Activated CD8-positive, alpha-beta T cell treated with anti-CD3 and anti-CD28 coated beads, Interleukin-2, amount 10 ng/mL, durations not matched to agents 7 days and 5 days (primary cell): ENCODE measurements at regions not wholly inside any gene's neighbourhood (a gene's known extent, or its start where the extent isn't known, plus 50 kb on each side); places are given as distances from the start of the nearest gene placed in this dataset.

ENCODE experiments used
- ATAC-seq: fragments of 150-1000 bp; cut with Tn5 transposase; one replicate; pipeline ENCODE4 v1.10.0; 2021; ENCODE audit warnings: moderate library complexity
- CTCF ChIA-PET: fragments of 350-600 bp; sonication (Branson Sonifier 250); formaldehyde crosslinking; loops from one replicate; lab custom pipeline; 2021; ENCODE audit warnings: antibody characterized with exemption; lab: Charles Lee
- POLR2A ChIA-PET: fragments of 350-600 bp; sonication (Branson Sonifier 250); formaldehyde crosslinking; loops from one replicate; lab custom pipeline; 2021; ENCODE audit warnings: antibody characterized with exemption; lab: Charles Lee
- DNase-seq: peaks from one replicate; pipeline ENCODE4 v3.0.0-alpha.2; 2020
- H3K27ac Mint-ChIP-seq: one replicate; pipeline ENCODE4 v1.8.0; 2021; ENCODE audit warnings: mild to moderate bottlenecking, mixed read lengths
- H3K27me3 Mint-ChIP-seq: one replicate; pipeline ENCODE4 v1.8.0; 2021; ENCODE audit warnings: low read depth, mixed read lengths
- H3K36me3 Mint-ChIP-seq: one replicate; pipeline ENCODE4 v1.8.0; 2021; ENCODE audit warnings: low read depth, mixed read lengths
- H3K4me1 Mint-ChIP-seq: one replicate; pipeline ENCODE4 v1.8.0; 2021; ENCODE audit warnings: low read depth, mixed read lengths
- H3K4me3 Mint-ChIP-seq: one replicate; pipeline ENCODE4 v1.8.0; 2021; ENCODE audit warnings: mild to moderate bottlenecking, mixed read lengths
- H3K9me3 Mint-ChIP-seq: one replicate; pipeline ENCODE4 v1.8.0; 2022; ENCODE audit warnings: mixed read lengths; ENCODE audit not compliant: insufficient read depth

GRCh38 chr5:113869611-113870010 lies 356.1 kb downstream of the YTHDC2 start:
- ChIA-PET CTCF (no interaction called here), POLR2A (no interaction called here)
- Mint-ChIP-seq H3K27me3 (no peaks in the 10 kb centered on the region), H3K9me3 (no peaks in the 10 kb centered on the region), H3K36me3 (no peaks in the 10 kb centered on the region), H3K4me1 (no peaks in the 10 kb centered on the region), H3K4me3 (no peak overlapping the region), H3K27ac (no peak overlapping the region)
- DNase-seq, result no peak
- no peak for ATAC-seq

- H3K36me3 Mint-ChIP-seq, result no peaks in the 10 kb centered on the region
- ATAC-seq, result no peak
Observed at GRCh38 chr5:113871972-113872371, 358.5 kb downstream of the YTHDC2 start.

GRCh38 chr5:113875096-113875495 lies 361.6 kb downstream of the YTHDC2 start:
- DNase-seq, result no peak
- POLR2A ChIA-PET, result no interaction called here
- CTCF ChIA-PET, result no interaction called here
- ATAC-seq, result no peak
- no peaks in the 10 kb centered on the region for H3K9me3 Mint-ChIP-seq
- H3K4me3 Mint-ChIP-seq, result no peak overlapping the region
- H3K36me3 Mint-ChIP-seq, result no peaks in the 10 kb centered on the region
- H3K27ac Mint-ChIP-seq, result no peak overlapping the region
- no peaks in the 10 kb centered on the region for H3K4me1 Mint-ChIP-seq
- no peaks in the 10 kb centered on the region for H3K27me3 Mint-ChIP-seq

More at GRCh38 chr5:113871972-113872371, 358.5 kb downstream of the YTHDC2 start:
- DNase-seq, result no peak
- Mint-ChIP-seq H3K9me3 (no peaks in the 10 kb centered on the region), H3K4me1 (no peaks in the 10 kb centered on the region), H3K27me3 (no peaks in the 10 kb centered on the region), H3K27ac (no peak overlapping the region), H3K4me3 (no peak overlapping the region)
- ChIA-PET POLR2A (no interaction called here), CTCF (no interaction called here)

- Mint-ChIP-seq H3K27me3 (no peaks in the 10 kb centered on the region), H3K36me3 (no peaks in the 10 kb centered on the region), H3K27ac (no peak overlapping the region), H3K9me3 (no peaks in the 10 kb centered on the region), H3K4me1 (no peaks in the 10 kb centered on the region), H3K4me3 (no peak overlapping the region)
- POLR2A ChIA-PET, result no interaction called here
- CTCF ChIA-PET, result no interaction called here
- ATAC-seq (no peak), DNase-seq (no peak)
Observed at GRCh38 chr5:113891491-113891890, 378.0 kb downstream of the YTHDC2 start.

DNA sequence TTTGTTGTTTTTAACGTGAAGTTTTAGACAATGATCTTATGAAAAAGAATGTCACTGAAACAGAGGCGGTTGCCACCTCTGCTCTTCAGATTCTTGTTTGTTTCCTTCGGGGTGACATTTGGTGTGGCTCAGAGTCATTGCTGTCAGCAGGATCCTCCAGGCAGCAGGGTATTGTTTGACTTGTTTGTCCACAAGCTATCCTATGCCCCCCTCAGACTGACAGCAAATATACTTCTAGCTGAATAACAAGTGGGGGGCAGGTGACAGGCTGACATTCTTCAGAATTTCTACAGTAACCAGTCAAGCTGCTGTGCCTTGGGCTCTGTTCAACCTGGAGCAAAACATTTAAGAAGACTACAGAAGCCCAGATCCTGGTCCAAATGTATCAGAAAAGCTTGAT lies 383.3 kb downstream of the YTHDC2 start:
- no peak overlapping the region for H3K4me3 Mint-ChIP-seq
- DNase-seq, result no peak
- POLR2A ChIA-PET, result no interaction called here
- H3K4me1 Mint-ChIP-seq, result no peaks in the 10 kb centered on the region
- CTCF ChIA-PET, result no interaction called here
- no peaks in the 10 kb centered on the region for H3K9me3 Mint-ChIP-seq
- H3K27ac Mint-ChIP-seq, result no peak overlapping the region
- no peaks in the 10 kb centered on the region for H3K36me3 Mint-ChIP-seq
- H3K27me3 Mint-ChIP-seq, result no peaks in the 10 kb centered on the region
- no peak for ATAC-seq

- Mint-ChIP-seq H3K27ac (no peak overlapping the region), H3K36me3 (no peaks in the 10 kb centered on the region), H3K27me3 (no peaks in the 10 kb centered on the region), H3K9me3 (no peaks in the 10 kb centered on the region), H3K4me3 (no peak overlapping the region), H3K4me1 (no peaks in the 10 kb centered on the region)
- ATAC-seq, result no peak
- no peak for DNase-seq
- CTCF ChIA-PET, result no interaction called here
- POLR2A ChIA-PET, result no interaction called here
Observed at GRCh38 chr5:113897748-113898147, 384.3 kb downstream of the YTHDC2 start.

DNA sequence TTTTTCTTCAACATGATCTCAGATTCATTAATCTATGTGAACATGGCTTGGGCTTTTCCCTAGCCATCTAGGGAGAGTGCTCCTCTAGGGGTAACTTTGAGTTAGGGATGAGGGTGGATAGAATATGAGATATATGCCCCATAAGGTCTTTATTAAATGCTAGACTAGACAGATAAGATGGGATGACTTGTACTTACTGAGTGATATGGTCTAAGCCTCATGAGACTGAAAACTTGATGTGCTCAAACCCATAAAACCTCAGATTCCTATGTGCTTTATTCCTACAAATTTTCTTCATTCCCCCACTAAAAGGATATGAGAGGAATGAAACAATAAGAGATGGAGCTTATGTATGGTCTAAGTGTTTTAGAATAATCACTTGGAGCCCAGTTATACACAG lies 386.6 kb downstream of the YTHDC2 start:
- ChIA-PET CTCF (no interaction called here), POLR2A (no interaction called here)
- no peaks in the 10 kb centered on the region for H3K27me3 Mint-ChIP-seq
- no peak overlapping the region for H3K4me3 Mint-ChIP-seq
- ATAC-seq, result no peak
- no peak for DNase-seq
- no peak overlapping the region for H3K27ac Mint-ChIP-seq
- no peaks in the 10 kb centered on the region for H3K4me1 Mint-ChIP-seq
- no peaks in the 10 kb centered on the region for H3K9me3 Mint-ChIP-seq
- H3K36me3 Mint-ChIP-seq, result no peaks in the 10 kb centered on the region

GRCh38 chr5:113900816-113901215 lies 387.3 kb downstream of the YTHDC2 start:
- DNase-seq (no peak), ATAC-seq (no peak)
- ChIA-PET CTCF (no interaction called here), POLR2A (no interaction called here)
- no peak overlapping the region for H3K4me3 Mint-ChIP-seq
- H3K4me1 Mint-ChIP-seq, result no peaks in the 10 kb centered on the region
- no peaks in the 10 kb centered on the region for H3K27me3 Mint-ChIP-seq
- H3K9me3 Mint-ChIP-seq, result no peaks in the 10 kb centered on the region
- no peaks in the 10 kb centered on the region for H3K36me3 Mint-ChIP-seq
- H3K27ac Mint-ChIP-seq, result no peak overlapping the region

DNA sequence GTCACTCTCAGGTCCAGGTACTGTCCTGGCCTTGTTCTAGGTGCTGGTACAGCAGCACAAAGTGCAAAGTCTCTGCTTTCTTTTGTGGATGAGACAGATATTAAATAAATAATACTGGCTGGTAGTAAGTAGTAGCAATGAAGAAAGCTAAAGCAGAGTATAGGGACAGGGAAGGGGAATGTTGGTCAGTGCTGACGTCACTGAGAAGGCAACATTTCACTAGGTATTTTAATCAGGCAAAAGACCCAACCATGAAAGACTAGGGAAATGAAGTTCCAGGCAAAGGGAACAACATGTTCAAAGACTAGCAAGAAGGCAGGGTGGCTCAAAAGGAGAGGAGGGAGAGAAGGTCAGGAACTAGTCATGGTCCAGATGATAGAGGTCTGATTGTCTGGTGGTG lies 388.2 kb downstream of the YTHDC2 start:
- no peaks in the 10 kb centered on the region for H3K36me3 Mint-ChIP-seq
- no peaks in the 10 kb centered on the region for H3K4me1 Mint-ChIP-seq
- H3K9me3 Mint-ChIP-seq, result no peaks in the 10 kb centered on the region
- ChIA-PET CTCF (no interaction called here), POLR2A (no interaction called here)
- ATAC-seq (no peak), DNase-seq (no peak)
- no peak overlapping the region for H3K4me3 Mint-ChIP-seq
- H3K27ac Mint-ChIP-seq, result no peak overlapping the region
- H3K27me3 Mint-ChIP-seq, result no peaks in the 10 kb centered on the region

DNA sequence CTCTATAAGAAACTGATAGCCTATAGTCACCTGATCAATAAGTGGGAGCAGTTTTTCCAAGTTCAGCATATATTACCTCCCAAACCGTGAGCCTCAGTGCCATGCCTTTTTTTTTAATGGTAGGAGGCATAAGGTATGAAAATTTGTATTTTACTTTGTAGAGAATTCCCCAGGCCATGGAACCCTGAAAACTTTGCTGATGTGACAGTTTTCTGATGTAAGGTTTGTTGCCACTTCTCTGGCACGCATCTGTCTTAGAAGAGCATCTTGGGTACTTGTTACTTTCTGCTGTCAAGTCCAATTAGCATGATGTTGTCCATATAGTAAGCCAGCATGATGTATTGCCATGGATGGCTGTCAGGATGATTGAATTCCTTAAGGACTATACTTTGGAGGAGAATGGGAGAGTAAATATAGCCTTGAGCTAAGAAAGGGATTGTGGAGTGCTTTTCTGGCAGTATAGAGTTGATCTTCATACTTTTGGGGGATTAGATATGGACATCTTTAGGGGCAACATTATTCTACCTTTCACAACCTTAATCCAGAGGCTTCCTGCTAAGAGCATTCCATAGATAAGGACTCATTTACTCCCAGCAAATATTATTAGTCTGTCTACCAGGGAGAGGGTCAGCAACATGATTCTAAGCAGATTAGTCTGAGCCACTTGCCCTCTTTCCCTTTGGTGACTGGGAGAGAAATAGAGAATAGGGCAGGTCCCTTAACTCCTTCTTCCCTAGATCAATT lies 389.6 kb downstream of the YTHDC2 start:
- Mint-ChIP-seq H3K4me3 (no peak overlapping the region), H3K9me3 (no peaks in the 10 kb centered on the region), H3K4me1 (no peaks in the 10 kb centered on the region), H3K27me3 (no peaks in the 10 kb centered on the region), H3K27ac (no peak overlapping the region), H3K36me3 (no peaks in the 10 kb centered on the region)
- POLR2A ChIA-PET, result no interaction called here
- CTCF ChIA-PET, result no interaction called here
- DNase-seq, result no peak
- ATAC-seq, result no peak

- Mint-ChIP-seq H3K27ac (no peak overlapping the region), H3K27me3 (no peaks in the 10 kb centered on the region), H3K36me3 (no peaks in the 10 kb centered on the region), H3K4me3 (no peak overlapping the region), H3K4me1 (no peaks in the 10 kb centered on the region), H3K9me3 (no peaks in the 10 kb centered on the region)
- ChIA-PET POLR2A (no interaction called here), CTCF (no interaction called here)
- DNase-seq (no peak), ATAC-seq (no peak)
Observed at GRCh38 chr5:113909782-113910181, 396.3 kb downstream of the YTHDC2 start.

GRCh38 chr5:113917997-113918396 lies 404.5 kb downstream of the YTHDC2 start:
- POLR2A ChIA-PET, result no interaction called here
- no peaks in the 10 kb centered on the region for H3K9me3 Mint-ChIP-seq
- ATAC-seq (no peak), DNase-seq (no peak)
- H3K27ac Mint-ChIP-seq, result no peak overlapping the region
- no peak overlapping the region for H3K4me3 Mint-ChIP-seq
- CTCF ChIA-PET, result no interaction called here
- no peaks in the 10 kb centered on the region for H3K36me3 Mint-ChIP-seq
- no peaks in the 10 kb centered on the region for H3K27me3 Mint-ChIP-seq
- no peaks in the 10 kb centered on the region for H3K4me1 Mint-ChIP-seq

GRCh38 chr5:113922343-113922742 lies 408.8 kb downstream of the YTHDC2 start:
- H3K27ac Mint-ChIP-seq, result no peak overlapping the region
- ATAC-seq (no peak), DNase-seq (no peak)
- H3K9me3 Mint-ChIP-seq, result no peaks in the 10 kb centered on the region
- ChIA-PET CTCF (no interaction called here), POLR2A (no interaction called here)
- no peaks in the 10 kb centered on the region for H3K36me3 Mint-ChIP-seq
- H3K4me1 Mint-ChIP-seq, result no peaks in the 10 kb centered on the region
- no peaks in the 10 kb centered on the region for H3K27me3 Mint-ChIP-seq
- no peak overlapping the region for H3K4me3 Mint-ChIP-seq
